Peyer's patch (tissue), 4 donors: ENCODE measurements at regions not wholly inside any gene's neighbourhood (a gene's known extent, or its start where the extent isn't known, plus 50 kb on each side); places are given as distances from the start of the nearest gene placed in this dataset.

Source experiments
- DNase-seq, 3 donors: peaks; one replicate each; pipeline ENCODE4 v3.0.0-alpha.2; 2017 to 2019
- H3K27ac ChIP-seq, 4 donors: fragments of 200-600 bp; sonication (generic); one replicate each; pipeline ENCODE4 v1.5.1; 2016 to 2019
- H3K27me3 ChIP-seq, 2 donors: fragments of 200-600 bp; sonication (generic); one replicate each; pipeline ENCODE4 v1.5.1; 2019
- H3K36me3 ChIP-seq, 3 donors: fragments of 200-600 bp; sonication (generic); one replicate each; pipeline ENCODE4 v1.5.1; 2016 to 2019
- H3K4me1 ChIP-seq, 4 donors: fragments of 200-600 bp; sonication (generic); one replicate each; pipeline ENCODE4 v1.5.1; 2016 to 2019
- H3K4me3 ChIP-seq, 4 donors: fragments of 200-600 bp; sonication (generic); 1 replicate in 3 of 4; 2 replicates in 1 of 4; pipeline ENCODE4 v1.5.1; 2016 to 2019; ENCODE audit warnings: mild to moderate bottlenecking in 1 of 4
- H3K9me3 ChIP-seq, 4 donors: fragments of 200-600 bp; sonication (generic); one replicate each; pipeline ENCODE4 v1.5.1; 2016 to 2019; ENCODE audit warnings: mild to moderate bottlenecking in 1 of 4
- CTCF ChIP-seq, 6 experiments: fragments of 450-650 bp in 4 of 6; fragments of 200-600 bp in 2 of 6; sonication (generic) in 1 of 6; IDR thresholded peaks; one replicate each; pipeline ENCODE4 v1.5.1; 2017 to 2019; ENCODE audit warnings: antibody characterized with exemption in 6 of 6, mild to moderate bottlenecking in 3 of 6, moderate library complexity in 1 of 6
- POLR2A ChIP-seq, 2 donors: fragments of 450-650 bp; IDR thresholded peaks; one replicate each; pipeline ENCODE4 v1.5.1; 2017; ENCODE audit warnings: antibody characterized with exemption in 2 of 2, mild to moderate bottlenecking in 2 of 2, moderate library complexity in 2 of 2

GRCh38 chr5:166024970-166025369, 2266.5 kb upstream of the WWC1 start:
- no peak for DNase-seq
- Histone ChIP-seq H3K27me3 (no peaks in the 10 kb centered on the region), H3K27ac (no peak overlapping the region), H3K4me1 (no peaks in the 10 kb centered on the region), H3K4me3 (no peak overlapping the region), H3K9me3 (no peaks in the 10 kb centered on the region), H3K36me3 (no peaks in the 10 kb centered on the region)
- TF ChIP-seq CTCF (IDR thresholded peaks at IDR 0.05) (no peak), POLR2A (IDR thresholded peaks at IDR 0.05) (no peak)

DNA sequence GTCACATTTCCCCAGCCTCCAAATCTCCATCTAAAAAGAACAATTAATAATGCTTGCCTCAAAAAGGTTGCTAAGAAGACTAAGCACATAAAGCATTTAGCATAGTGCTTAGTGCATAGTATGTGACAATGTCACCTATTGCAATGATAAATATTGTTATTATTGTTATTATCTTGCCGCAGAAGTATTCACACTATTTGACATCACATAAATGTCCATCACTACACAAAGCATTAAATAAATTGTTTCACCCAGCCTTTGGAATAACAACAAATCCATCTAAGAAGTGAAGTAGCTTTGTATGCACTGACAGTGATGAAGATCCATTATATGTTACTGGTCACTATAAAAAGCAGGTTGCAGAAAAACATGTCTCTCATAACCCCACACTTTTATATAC, 2263.9 kb upstream of the WWC1 start:
- Histone ChIP-seq H3K27me3 (no peaks in the 10 kb centered on the region), H3K36me3 (no peaks in the 10 kb centered on the region), H3K9me3 (no peaks in the 10 kb centered on the region), H3K27ac (no peak overlapping the region), H3K4me3 (no peak overlapping the region), H3K4me1 (no peaks in the 10 kb centered on the region)
- TF ChIP-seq POLR2A (IDR thresholded peaks at IDR 0.05) (no peak), CTCF (IDR thresholded peaks at IDR 0.05) (no peak)
- DNase-seq, result no peak

DNA sequence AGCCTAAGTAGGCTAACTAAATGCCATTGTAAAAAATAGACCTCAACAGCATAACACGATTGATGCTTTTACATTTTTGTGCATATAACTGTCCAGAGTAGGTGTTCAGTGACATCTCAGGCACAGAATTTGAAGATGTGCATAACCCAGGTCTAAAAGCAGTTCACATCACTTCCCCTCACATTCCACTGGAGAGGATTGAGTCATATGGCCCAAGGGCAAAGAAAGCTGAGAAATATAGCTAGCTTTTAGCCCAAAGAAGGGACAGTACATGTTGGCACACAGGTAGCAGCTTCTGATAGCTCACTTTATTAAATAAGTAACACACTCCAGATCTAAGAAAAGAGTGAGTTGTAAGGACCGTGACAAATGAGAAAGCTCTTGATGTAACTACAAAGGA, 2259.5 kb upstream of the WWC1 start:
- Histone ChIP-seq H3K4me3 (no peak overlapping the region), H3K4me1 (no peaks in the 10 kb centered on the region), H3K36me3 (no peaks in the 10 kb centered on the region), H3K27me3 (no peaks in the 10 kb centered on the region), H3K27ac (no peak overlapping the region), H3K9me3 (no peaks in the 10 kb centered on the region)
- TF ChIP-seq CTCF (IDR thresholded peaks at IDR 0.05) (no peak), POLR2A (IDR thresholded peaks at IDR 0.05) (no peak)
- no peak for DNase-seq

DNA sequence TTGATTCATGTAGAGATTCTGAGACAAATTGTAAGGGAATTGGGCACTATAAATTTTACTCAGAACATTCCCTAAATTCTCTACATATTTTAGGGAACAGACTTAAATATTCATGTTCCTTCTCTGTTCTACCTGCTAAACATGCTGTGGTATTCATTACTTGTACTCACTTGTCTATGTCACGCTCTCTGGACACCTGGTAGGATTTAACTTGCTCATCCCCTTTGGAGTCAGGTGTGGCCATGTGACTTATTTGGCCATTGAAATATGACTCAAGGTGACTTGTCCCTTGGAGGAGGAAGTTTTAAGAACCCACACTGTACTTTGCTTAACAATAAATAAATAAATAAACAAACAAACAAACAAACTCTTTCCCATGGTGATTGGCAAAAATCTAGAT, 2258.8 kb upstream of the WWC1 start:
- TF ChIP-seq POLR2A (IDR thresholded peaks at IDR 0.05), result no peak
- no peak for TF ChIP-seq CTCF (IDR thresholded peaks at IDR 0.05)
- H3K9me3 ChIP-seq, result no peaks in the 10 kb centered on the region
- H3K27ac ChIP-seq, result no peak overlapping the region
- no peak overlapping the region for H3K4me3 ChIP-seq
- no peaks in the 10 kb centered on the region for H3K36me3 ChIP-seq
- no peaks in the 10 kb centered on the region for H3K27me3 ChIP-seq
- DNase-seq, result no peak
- H3K4me1 ChIP-seq, result no peaks in the 10 kb centered on the region

GRCh38 chr5:166045961-166046360, 2245.5 kb upstream of the WWC1 start:
- no peaks in the 10 kb centered on the region for H3K9me3 ChIP-seq
- no peaks in the 10 kb centered on the region for H3K4me1 ChIP-seq
- no peaks in the 10 kb centered on the region for H3K27me3 ChIP-seq

More at GRCh38 chr5:166045961-166046360, 2245.5 kb upstream of the WWC1 start:
- no peak for DNase-seq
- Histone ChIP-seq H3K36me3 (no peaks in the 10 kb centered on the region), H3K27ac (no peak overlapping the region), H3K4me3 (no peak overlapping the region)
- TF ChIP-seq POLR2A (IDR thresholded peaks at IDR 0.05), result no peak
- TF ChIP-seq CTCF (IDR thresholded peaks at IDR 0.05), result no peak
